Colonic mucosa (tissue), 4 donors: ENCODE measurements at regions not wholly inside any gene's neighbourhood (a gene's known extent, or its start where the extent isn't known, plus 50 kb on each side); places are given as distances from the start of the nearest gene placed in this dataset.

Experiments
- DNase-seq: peaks from one replicate; pipeline ENCODE4 v3.0.0-alpha.2; 2020
- H3K27ac ChIP-seq: fragments of 200-600 bp; one replicate; pipeline ENCODE4 v1.8.0; 2021
- H3K27me3 ChIP-seq: fragments of 200-600 bp; one replicate; pipeline ENCODE4 v1.8.0; 2021
- H3K36me3 ChIP-seq: fragments of 200-600 bp; one replicate; pipeline ENCODE4 v1.8.0; 2021
- H3K4me1 ChIP-seq: fragments of 200-600 bp; one replicate; pipeline ENCODE4 v1.8.0; 2021; ENCODE audit warnings: mild to moderate bottlenecking
- H3K4me3 ChIP-seq: fragments of 200-600 bp; one replicate; pipeline ENCODE4 v1.8.0; 2021
- H3K9ac ChIP-seq, 2 donors: one replicate each; pipeline ENCODE4 v1.7.0; 2013; ENCODE audit warnings: control low read depth in 2 of 2, low read depth in 2 of 2, low read length in 2 of 2
- H3K9me3 ChIP-seq: fragments of 200-600 bp; one replicate; pipeline ENCODE4 v1.8.0; 2021
- intact Hi-C: fragments of 100-400 bp; cut with DNase I; formaldehyde crosslinking; loops from one replicate; pipeline ENCODE4 v1.14.1; 2022
- TF ChIP-seq, protein P1 (sequence below): fragments of 200-600 bp; IDR thresholded peaks from one replicate; pipeline ENCODE4 v1.8.0; 2022; ENCODE audit warnings: antibody characterized with exemption, mild to moderate bottlenecking
- donor health status: healthy.
- donor health status: DM: no; HTN: no; CAD: no.
- donor health status: DM: no; HTN: no; CAD: no.

DNA sequence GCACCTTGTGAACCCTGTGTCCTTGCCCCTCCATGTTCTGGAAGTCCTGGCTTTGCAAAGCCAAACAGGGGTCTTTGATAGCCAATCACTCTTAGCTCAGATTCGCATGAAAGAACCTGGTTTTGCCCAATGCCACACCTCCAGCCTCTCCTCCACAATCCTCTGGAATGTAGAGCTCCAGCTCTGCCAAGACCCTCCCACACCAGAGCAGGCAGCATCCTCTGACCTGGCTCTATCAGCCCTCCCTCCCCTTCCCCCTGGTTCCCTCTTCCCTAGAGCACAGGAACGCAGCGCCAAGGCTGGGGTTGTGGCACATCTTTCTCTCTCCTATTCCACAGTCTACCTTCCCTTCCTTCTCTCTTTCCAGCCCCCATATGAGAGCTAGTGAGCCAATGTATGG, 133.3 kb downstream of the RPLP1 start:
- intact Hi-C loops = no loop called here
- Histone ChIP-seq H3K36me3 (no peaks in the 10 kb centered on the region), H3K4me1 (no peaks in the 10 kb centered on the region), H3K27ac (no peak overlapping the region), H3K4me3 (no peak overlapping the region), H3K9me3 (no peaks in the 10 kb centered on the region), H3K27me3 (peaks cover 5% of the 10 kb centered on the region), H3K9ac (no peak overlapping the region)
- TF ChIP-seq, protein P1, sequence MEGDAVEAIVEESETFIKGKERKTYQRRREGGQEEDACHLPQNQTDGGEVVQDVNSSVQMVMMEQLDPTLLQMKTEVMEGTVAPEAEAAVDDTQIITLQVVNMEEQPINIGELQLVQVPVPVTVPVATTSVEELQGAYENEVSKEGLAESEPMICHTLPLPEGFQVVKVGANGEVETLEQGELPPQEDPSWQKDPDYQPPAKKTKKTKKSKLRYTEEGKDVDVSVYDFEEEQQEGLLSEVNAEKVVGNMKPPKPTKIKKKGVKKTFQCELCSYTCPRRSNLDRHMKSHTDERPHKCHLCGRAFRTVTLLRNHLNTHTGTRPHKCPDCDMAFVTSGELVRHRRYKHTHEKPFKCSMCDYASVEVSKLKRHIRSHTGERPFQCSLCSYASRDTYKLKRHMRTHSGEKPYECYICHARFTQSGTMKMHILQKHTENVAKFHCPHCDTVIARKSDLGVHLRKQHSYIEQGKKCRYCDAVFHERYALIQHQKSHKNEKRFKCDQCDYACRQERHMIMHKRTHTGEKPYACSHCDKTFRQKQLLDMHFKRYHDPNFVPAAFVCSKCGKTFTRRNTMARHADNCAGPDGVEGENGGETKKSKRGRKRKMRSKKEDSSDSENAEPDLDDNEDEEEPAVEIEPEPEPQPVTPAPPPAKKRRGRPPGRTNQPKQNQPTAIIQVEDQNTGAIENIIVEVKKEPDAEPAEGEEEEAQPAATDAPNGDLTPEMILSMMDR = no peak
- DNase-seq = no peak

DNA sequence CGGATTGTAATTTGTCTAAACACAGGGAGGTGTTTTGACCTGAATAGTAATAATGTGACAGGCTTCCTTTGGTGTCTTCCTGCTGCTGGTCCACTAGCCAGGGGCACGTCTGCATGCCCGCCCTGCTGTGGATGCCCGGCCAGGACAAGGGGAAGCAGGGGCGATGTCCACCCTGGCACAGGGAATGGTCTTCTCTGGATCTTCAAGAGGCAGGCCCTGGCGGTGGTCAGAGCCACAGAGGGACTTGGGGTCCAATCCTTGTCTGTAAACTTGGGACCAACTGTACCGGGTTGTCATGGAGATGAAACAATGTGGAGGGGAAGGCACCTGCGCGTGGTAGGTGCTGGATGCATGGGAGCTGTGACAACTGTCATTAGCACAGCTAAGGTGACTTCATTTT, 134.1 kb downstream of the RPLP1 start:
- Histone ChIP-seq H3K36me3 (no peaks in the 10 kb centered on the region), H3K9ac (no peak overlapping the region), H3K27ac (no peak overlapping the region), H3K4me3 (no peak overlapping the region), H3K4me1 (no peaks in the 10 kb centered on the region), H3K9me3 (no peaks in the 10 kb centered on the region), H3K27me3 (peaks cover 5% of the 10 kb centered on the region)
- TF ChIP-seq, protein P1 = no peak
- intact Hi-C loops = no loop called here
- DNase-seq = no peak

DNA sequence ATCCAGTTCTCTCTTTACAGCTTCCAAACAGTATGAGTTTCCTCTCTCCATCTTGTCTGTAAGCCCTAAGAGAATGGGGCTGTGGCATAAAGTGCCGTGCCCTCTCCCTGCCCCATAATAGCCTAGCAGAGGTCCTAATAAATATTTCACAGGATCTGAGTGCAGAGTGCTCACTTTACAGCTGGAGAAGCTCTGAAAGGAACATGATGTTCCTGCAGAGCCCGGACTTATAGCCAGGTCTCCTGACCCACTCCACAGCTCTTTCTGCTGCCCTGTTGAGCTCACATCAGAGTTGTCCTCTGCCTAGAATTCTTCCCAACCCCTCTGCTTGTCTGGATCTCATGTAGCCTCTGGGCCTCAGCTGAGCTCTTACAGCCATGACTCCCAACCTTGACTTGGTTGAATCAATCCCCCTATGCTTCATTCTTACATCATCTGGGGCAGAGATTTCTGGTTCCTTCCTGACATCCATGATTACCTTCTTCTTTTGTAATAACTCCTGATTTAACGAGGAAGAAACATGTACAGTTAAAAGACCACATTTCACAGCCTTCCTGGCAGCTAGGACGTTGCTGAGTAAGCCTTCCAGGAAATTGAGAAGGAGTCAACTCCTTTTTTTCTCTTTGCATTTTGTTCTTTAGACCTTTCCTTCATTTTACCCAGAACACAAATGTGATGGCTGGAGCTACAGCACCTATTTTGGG, 135.3 kb downstream of the RPLP1 start:
- peaks cover 5% of the 10 kb centered on the region for H3K27me3 ChIP-seq
- no peaks in the 10 kb centered on the region for H3K4me1 ChIP-seq
- intact Hi-C loops = no loop called here
- H3K9me3 ChIP-seq = no peaks in the 10 kb centered on the region
- no peak overlapping the region for H3K27ac ChIP-seq
- H3K9ac ChIP-seq = no peak overlapping the region
- TF ChIP-seq, protein P1 = no peak
- no peaks in the 10 kb centered on the region for H3K36me3 ChIP-seq
- DNase-seq = no peak
- no peak overlapping the region for H3K4me3 ChIP-seq

DNA sequence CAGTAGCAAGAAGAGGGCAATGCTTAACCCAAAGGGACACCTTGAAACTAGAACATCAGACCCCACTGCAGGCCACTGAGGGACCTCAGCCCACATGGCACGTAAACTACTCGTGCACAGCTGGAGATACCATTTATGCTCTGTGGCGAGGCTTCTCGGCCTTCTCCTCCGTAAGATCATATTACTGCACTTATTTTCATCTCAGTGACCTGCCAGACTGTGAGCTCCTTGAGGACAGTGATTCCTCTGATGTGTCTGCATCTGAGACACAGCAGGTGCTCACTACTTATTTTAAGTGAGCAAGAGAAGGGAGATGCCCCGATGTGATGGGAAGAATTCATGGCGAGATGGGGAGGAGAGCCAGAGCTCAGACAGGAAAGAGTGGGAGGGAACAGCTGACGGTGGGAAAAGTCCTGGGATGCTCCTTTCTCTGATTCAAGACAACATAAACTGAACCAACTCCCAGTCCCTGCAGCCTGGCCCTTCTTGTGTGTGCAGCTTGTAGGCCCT, 137.6 kb downstream of the RPLP1 start:
- intact Hi-C loops = loop anchor here (10.0 kb wide), 1 partner anchor 495 kb away; no protein-coding TSS in a partner anchor
- no peak for DNase-seq
- Histone ChIP-seq H3K9me3 (no peaks in the 10 kb centered on the region), H3K27me3 (peaks cover 5% of the 10 kb centered on the region), H3K4me1 (peaks cover 15% of the 10 kb centered on the region), H3K27ac (no peak overlapping the region), H3K4me3 (no peak overlapping the region), H3K9ac (no peak overlapping the region), H3K36me3 (no peaks in the 10 kb centered on the region)
- TF ChIP-seq, protein P1 = no peak

DNA sequence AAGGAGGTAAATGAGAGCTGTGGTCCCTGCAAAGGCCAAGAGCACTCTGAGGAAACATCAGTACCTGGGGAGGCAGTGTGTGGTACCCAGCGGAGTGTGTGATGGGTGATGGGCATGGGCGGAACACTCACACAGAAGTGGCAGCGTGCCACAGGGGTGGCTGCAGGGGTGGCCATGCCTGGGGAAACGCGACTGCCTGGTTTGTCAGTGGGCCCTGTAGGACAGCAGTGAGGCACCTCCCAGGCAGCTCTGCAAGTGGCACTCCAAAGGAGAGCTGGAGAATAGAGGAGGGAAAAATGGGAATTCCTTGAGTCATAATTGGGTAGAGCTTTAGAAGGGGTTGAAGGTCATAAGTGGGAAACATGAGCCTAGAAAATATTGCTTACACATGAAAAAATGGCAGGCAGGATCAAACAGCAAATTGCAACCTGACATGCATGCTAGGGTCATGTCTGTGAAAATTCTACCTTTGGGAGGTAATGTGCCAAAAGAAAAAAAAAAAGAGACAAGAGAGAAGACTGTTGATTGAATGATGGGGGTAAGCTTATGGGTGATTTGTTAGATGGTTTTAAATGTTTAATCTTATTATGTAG, 138.4 kb downstream of the RPLP1 start:
- Histone ChIP-seq H3K4me3 (no peak overlapping the region), H3K27me3 (peaks cover 5% of the 10 kb centered on the region), H3K27ac (no peak overlapping the region), H3K9ac (no peak overlapping the region), H3K36me3 (no peaks in the 10 kb centered on the region), H3K4me1 (peaks cover 21% of the 10 kb centered on the region), H3K9me3 (no peaks in the 10 kb centered on the region)
- DNase-seq = no peak
- TF ChIP-seq, protein P1 = no peak
- intact Hi-C loops = loop anchor here (10.0 kb wide), 1 partner anchor 494 kb away; no protein-coding TSS in a partner anchor
